ENCODE measurements at regions not wholly inside any gene's neighbourhood (a gene's known extent, or its start where the extent isn't known, plus 50 kb on each side); places are given as distances from the start of the nearest gene placed in this dataset.
"Not testable (repeated sequence)": the region's sequence is repeated elsewhere in the genome, so short reads cannot be mapped to it uniquely, and the experiment has no call there.

DNA sequence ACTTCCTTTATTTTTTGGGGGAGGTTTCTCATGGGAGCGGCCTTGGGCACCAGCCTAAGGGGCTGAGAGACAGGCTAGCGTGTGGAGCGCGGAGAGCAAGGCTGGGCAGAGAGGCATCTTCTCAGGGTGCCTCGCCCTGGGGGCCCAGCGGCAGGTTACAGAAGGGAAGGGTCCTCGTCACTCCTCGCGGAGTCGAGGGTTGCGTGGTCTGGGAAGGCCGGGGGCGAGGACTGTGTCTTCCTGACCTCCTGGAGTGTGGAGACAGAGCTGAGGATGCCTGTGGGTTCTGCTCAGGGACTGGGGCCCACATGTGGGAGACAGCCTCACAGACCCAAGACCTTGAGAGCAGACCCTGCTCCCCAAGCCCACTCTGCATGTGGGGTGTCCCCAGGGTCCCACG is 79.6 kb upstream of the LRPAP1 start:
- intact Hi-C loops (cut with DNase I): no loop called here
- peak in 2 of 6 donors; percentile 2 to 59 for DNase-seq
- H3K4me3 ChIP-seq: no peak overlapping the region
- TF ChIP-seq, protein P1, sequence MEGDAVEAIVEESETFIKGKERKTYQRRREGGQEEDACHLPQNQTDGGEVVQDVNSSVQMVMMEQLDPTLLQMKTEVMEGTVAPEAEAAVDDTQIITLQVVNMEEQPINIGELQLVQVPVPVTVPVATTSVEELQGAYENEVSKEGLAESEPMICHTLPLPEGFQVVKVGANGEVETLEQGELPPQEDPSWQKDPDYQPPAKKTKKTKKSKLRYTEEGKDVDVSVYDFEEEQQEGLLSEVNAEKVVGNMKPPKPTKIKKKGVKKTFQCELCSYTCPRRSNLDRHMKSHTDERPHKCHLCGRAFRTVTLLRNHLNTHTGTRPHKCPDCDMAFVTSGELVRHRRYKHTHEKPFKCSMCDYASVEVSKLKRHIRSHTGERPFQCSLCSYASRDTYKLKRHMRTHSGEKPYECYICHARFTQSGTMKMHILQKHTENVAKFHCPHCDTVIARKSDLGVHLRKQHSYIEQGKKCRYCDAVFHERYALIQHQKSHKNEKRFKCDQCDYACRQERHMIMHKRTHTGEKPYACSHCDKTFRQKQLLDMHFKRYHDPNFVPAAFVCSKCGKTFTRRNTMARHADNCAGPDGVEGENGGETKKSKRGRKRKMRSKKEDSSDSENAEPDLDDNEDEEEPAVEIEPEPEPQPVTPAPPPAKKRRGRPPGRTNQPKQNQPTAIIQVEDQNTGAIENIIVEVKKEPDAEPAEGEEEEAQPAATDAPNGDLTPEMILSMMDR (IDR thresholded peaks at IDR 0.05): no peak
- ATAC-seq: no peak
- H3K9me3 ChIP-seq: no peaks in the 10 kb centered on the region
- H3K27me3 ChIP-seq: no peaks in the 10 kb centered on the region
- FAIRE-seq: no peak
- no peak overlapping the region for H3K27ac ChIP-seq
- no peaks in the 10 kb centered on the region for H3K4me1 ChIP-seq
- WGBS, 2 donors: 85 to 90% methylated on average over 14 of the region's 14 CpGs
- no peaks in the 10 kb centered on the region for H3K36me3 ChIP-seq

DNA sequence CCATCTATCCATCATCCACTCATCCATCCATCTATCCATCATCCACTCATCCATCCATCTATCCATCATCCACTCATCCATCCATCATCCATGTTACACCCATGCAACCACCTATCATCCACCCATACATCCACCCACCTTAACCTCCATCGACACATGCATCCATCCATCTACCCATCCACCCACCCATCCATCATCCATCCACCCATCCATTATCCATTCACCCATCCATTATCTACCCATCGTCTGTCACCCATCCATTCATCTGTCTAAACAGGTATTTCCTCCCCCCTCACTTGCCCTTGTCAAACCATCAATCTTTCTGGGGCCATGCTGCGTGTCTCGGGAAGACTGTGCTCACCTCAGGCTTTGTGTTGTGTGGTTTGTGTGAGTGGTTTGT is 78.6 kb upstream of the LRPAP1 start:
- DNase-seq; H3K4me1 ChIP-seq; H3K36me3 ChIP-seq; ATAC-seq; H3K27me3 ChIP-seq; H3K4me3 ChIP-seq; intact Hi-C loops (cut with DNase I); FAIRE-seq; H3K27ac ChIP-seq; H3K9me3 ChIP-seq: not testable (repeated sequence)
- WGBS, 2 donors: 73 to 74% methylated on average over 4 of the region's 4 CpGs

DNA sequence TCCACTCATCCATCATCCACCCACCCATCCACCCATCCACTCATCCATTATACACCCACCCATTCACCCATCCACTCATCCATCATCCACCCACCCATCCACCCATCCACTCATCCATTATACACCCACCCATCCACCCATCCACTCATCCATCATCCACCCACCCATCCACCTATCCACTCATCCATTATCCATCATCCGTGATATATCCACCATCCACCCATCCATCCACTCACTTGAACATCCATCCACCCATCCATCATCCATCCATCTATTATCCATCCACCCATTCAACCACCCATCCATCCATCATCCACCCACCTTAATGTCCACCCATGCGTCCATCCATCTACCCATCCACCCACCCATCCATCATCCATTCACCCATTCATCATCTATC is 77.7 kb upstream of the LRPAP1 start:
- WGBS, 2 donors: 70 to 83% methylated on average over 2 of the region's 2 CpGs
- ATAC-seq; H3K27me3 ChIP-seq; intact Hi-C loops (cut with DNase I); H3K9me3 ChIP-seq; H3K4me1 ChIP-seq; H3K27ac ChIP-seq; DNase-seq; H3K4me3 ChIP-seq; FAIRE-seq; H3K36me3 ChIP-seq: not testable (repeated sequence)

DNA sequence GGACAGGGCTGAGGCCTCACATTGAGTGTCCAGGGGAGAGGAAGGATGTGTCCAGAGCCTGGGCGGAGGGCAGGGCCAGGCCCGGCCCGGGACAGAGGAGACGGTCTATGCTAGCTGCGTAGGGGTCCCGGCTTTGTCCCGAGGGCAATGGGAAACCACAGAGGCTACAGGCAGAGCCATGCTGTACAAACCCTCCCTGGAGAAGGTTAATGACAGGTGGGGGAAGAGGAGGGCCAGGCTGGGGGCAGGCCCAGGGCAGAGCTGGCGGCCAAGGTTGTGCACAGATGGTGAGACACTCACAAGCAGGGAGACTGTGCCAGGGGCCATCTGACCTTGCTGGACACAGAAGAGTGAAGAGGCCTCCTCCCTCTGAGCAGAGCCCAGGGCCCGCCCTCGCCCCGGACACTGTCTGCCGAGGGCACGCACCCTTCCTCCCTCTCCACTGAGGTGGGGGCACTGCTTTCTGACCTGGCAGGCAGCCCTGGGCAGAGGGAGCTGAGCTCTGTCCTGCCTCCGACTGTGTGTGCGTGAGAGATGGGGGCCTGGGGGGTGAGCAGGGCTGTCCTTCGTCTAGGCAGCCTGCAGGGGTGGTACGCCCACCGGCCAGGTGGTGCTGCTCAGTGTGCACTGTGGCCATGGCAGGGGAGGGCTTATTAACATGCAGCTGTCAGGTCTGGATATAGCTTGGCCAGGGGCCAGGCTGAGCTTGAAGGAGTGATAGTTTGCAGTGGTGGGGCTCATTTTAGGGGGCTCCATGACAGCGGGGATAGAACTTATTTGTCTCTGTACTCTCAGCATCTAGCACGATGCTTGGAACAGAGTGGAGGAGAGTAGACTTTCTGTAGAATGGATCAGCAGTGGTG is 75.7 kb upstream of the LRPAP1 start:
- FAIRE-seq: no peak
- no peaks in the 10 kb centered on the region for H3K36me3 ChIP-seq
- whole genome bisulfite sequencing, 2 donors: 41 to 49% methylated on average over 19 to 20 of the region's 20 CpGs
- TF ChIP-seq, protein P1 (IDR thresholded peaks at IDR 0.05): no peak
- intact Hi-C loops (cut with DNase I): no loop called here
- no peak overlapping the region for H3K4me3 ChIP-seq
- H3K27me3 ChIP-seq: no peaks in the 10 kb centered on the region
- H3K9me3 ChIP-seq: no peaks in the 10 kb centered on the region
- ATAC-seq: peak in 2 of 4 donors; percentile 16 to 37
- DNase-seq: no peak
- no peak overlapping the region for H3K27ac ChIP-seq
- H3K4me1 ChIP-seq: no peaks in the 10 kb centered on the region

DNA sequence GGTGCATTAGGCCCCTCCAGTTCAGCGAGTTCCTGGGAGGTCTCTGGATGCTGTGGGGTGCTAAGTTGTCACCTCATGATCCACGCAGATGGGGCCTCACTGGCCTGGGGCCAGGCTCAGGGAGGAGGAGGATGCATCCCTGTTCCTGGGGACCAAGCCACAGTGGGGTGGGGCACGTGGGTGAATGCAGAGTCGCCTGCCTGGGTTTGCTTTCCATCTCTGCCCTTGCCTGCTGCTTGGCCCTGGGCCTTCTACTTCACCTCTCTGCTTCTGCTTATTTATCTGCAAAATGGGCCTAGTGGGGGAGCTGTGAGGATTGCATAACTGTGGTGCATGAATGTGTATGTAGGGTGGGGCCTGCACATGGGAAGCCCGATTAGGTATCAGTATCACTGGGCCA is 74.6 kb upstream of the LRPAP1 start:
- H3K27ac ChIP-seq; FAIRE-seq; H3K27me3 ChIP-seq; H3K9me3 ChIP-seq; DNase-seq; H3K4me1 ChIP-seq; H3K4me3 ChIP-seq; intact Hi-C loops (cut with DNase I); H3K36me3 ChIP-seq: not testable (repeated sequence)
- peak in 1 of 4 donors; percentile 19 for ATAC-seq
- WGBS, 2 donors: 80 to 86% methylated on average over 5 of the region's 5 CpGs

DNA sequence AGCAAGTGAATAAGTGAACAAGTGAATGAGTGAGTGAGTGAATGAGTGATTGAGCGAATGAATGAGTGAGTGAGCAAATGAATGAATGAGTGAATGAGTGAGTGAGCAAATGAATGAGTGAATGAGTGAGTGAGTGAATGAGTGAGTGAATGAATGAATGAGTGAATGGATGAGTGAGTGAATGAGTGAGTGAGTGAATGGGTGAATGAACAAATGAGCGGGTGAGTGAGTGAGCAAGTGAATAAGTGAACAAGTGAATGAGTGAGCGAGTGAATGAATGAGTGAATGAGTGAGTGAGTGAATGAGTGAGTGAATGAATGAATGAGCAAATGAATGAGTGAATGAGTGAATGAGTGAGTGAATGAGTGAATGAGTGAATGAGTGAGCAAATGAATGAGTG is 74.0 kb upstream of the LRPAP1 start:
- not testable (repeated sequence) for ATAC-seq

DNA sequence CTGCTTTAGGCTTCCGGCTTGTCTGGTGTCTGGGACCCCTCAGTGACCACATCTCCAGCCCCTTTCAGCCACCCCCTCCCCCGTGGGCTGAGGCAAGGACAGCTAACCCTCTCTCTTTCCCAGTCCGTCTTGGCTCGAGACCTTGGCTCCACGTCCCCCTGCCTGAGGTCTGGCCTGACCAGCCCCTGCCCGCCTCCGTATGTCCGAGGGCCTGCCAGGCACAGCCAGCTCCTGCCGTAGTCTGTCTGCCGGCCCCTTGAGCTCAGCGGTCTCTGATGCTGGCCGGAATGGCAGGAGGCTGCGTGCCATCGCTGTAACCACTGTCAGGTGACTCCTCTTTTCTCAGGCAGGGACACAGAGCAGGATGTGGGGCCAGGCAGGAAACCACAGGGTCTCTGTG is 73.3 kb upstream of the LRPAP1 start:
- WGBS, 2 donors: 70 to 78% methylated on average over 13 to 14 of the region's 14 CpGs
- H3K27me3 ChIP-seq: no peaks in the 10 kb centered on the region
- TF ChIP-seq, protein P1 (IDR thresholded peaks at IDR 0.05): no peak
- intact Hi-C loops (cut with DNase I): no loop called here
- H3K27ac ChIP-seq: no peak overlapping the region
- FAIRE-seq (no peak), ATAC-seq (no peak), DNase-seq (no peak)
- no peaks in the 10 kb centered on the region for H3K36me3 ChIP-seq
- no peaks in the 10 kb centered on the region for H3K9me3 ChIP-seq
- no peak overlapping the region for H3K4me3 ChIP-seq
- H3K4me1 ChIP-seq: no peaks in the 10 kb centered on the region

More for the DNA sequence above, 74.0 kb upstream of the LRPAP1 start:
- DNase-seq; FAIRE-seq; H3K27me3 ChIP-seq; H3K4me3 ChIP-seq; H3K9me3 ChIP-seq; H3K36me3 ChIP-seq; intact Hi-C loops (cut with DNase I); H3K27ac ChIP-seq; H3K4me1 ChIP-seq: not testable (repeated sequence)
- WGBS, 2 donors: 79 to 87% methylated on average over 3 of the region's 3 CpGs

DNA sequence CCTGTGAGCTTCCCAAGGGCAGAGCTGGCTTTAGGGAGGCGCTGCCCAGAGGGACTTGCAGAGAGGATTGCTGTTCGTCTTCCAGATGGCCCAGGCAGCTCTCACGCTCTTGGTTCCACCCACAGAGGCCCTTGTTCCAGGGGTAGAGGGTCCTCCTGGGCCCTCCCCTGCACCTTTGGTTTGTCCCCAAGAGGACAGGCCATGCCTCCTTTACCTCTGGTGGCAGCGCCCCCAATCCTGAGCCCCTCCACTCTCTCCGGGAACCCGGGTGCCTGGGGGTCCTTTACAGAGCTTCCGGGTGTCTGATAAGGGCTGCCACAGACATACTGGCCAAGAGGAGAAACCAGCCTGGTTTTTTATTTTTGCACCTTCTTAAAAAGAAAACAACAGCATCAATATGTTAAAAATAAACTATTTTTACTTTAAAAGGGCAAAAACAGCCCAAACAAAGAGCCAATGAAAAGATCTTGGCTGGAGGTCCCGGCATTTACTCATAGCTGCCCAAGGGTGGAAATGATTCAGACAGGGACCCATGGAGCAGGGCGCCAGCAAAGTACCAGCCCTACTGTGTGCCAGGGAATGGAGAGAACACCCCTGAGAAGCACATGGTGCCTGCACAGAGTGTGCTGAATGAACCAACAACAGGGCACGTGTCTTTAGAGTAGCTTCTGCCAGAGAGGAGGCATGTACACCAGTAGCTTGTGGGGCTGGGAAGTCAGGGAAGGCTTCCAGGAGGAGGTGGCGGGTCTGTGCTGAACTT is 70.8 kb upstream of the LRPAP1 start:
- H3K4me1 ChIP-seq; H3K9me3 ChIP-seq; intact Hi-C loops (cut with DNase I); FAIRE-seq; DNase-seq; H3K36me3 ChIP-seq; H3K4me3 ChIP-seq; H3K27me3 ChIP-seq; H3K27ac ChIP-seq; ATAC-seq: not testable (repeated sequence)
- WGBS, 2 donors: 71 to 73% methylated on average over 10 to 11 of the region's 11 CpGs

Data from pancreas (tissue), 10 donors.